NOMO-1 treated with DMSO at 0.1 percent for 48 hours (cell line): ENCODE measurements at regions not wholly inside any gene's neighbourhood (a gene's known extent, or its start where the extent isn't known, plus 50 kb on each side); places are given as distances from the start of the nearest gene placed in this dataset.

Source experiments
- DNase-seq: peaks from one replicate; lab custom pipeline; 2025; ENCODE audit not compliant: unreplicated experiment; lab: John Stamatoyannopoulos, UW

- DNase-seq = no peak
Observed at GRCh38 chr10:120279196-120279595, 177.8 kb upstream of the PLPP4 start.

DNA sequence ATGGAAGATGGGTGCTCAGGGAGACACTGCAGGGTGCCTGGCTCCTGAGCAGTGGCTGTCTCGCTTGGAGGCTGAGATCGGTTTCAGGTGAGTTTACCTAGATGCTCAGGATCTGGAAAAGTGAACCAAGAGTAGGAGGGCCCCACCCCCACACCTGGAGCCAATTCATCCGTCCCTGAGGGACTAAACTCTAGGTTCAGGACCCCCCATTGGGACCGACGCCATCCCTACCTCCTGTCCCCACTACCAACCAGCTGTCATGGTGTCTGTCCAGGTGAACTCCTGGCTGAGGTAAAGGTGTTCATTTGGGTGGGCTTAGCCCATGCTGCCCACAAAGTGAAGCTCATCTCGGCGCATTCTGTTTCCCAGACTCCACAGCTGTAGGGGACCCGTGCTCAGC lies 174.6 kb upstream of the PLPP4 start:
- no peak for DNase-seq

GRCh38 chr10:120282846-120283492 lies 174.1 kb upstream of the PLPP4 start:
- DNase-seq = no peak

DNA sequence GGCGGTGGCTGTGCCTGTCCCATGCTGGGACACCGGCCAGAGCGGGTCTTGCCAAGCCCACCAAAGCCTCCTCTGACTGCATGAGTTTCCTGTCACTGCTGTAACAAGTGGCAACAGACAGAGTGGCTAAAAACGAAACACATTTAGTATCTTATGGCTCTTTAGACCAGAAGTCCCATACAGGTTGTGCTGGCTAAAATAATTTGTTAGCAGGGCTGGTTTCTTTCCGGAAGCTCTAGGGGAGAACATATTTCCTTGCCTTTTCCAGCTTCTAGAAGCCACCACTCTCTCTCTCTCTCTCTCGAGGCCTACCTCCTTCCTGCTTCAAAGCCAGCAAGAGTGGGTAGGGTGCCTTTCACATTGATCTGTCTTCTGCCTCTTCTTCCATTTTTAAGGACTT lies 171.6 kb upstream of the PLPP4 start:
- no peak for DNase-seq

GRCh38 chr10:120286280-120286679 lies 170.7 kb upstream of the PLPP4 start:
- no peak for DNase-seq

DNA sequence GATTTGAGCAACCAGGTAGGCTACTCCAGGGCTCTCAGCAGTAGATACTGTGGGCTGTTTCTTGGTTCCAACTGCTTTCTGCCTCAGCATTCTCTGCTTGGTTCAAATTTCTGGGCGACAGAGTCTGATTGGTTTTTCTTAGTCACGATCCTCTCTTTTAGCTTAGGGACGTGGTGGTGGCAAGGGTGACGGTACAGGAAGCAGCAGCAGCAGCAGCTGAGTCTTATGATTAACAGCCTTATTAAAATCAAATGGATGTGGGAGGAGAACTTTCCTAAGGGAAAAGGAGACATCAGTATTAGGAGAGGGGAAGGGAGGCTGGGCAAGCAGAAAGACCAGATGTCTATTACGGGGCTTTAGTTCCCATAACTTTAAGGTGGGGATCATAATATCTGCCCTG lies 156.5 kb upstream of the PLPP4 start:
- DNase-seq = no peak

- DNase-seq = no peak
Observed at GRCh38 chr10:120308589-120308988, 148.4 kb upstream of the PLPP4 start.

GRCh38 chr10:120313715-120314114 lies 143.3 kb upstream of the PLPP4 start:
- DNase-seq = no peak

- no peak for DNase-seq
Observed at GRCh38 chr10:120314442-120314841, 142.6 kb upstream of the PLPP4 start.

GRCh38 chr10:120318862-120319261 lies 138.2 kb upstream of the PLPP4 start:
- no peak for DNase-seq

DNA sequence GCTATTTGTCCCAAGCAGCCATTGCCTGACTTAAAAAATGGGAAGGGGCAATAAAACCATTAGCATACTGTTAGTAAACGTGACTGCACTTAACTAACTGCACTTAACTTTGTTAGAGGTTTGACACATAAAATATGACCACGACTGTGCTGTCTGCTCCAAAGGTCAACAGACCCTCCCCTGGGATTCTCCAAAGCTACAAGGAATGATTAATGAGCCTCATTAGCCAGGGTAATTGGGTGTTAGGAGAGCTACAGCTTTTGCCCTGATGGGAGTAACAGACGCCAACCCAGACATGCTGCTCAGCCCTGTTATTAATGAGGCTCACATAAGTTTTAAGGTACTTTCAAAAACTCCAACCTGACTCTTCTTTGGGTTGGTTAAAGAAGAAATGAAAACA lies 129.4 kb upstream of the PLPP4 start:
- no peak for DNase-seq

DNA sequence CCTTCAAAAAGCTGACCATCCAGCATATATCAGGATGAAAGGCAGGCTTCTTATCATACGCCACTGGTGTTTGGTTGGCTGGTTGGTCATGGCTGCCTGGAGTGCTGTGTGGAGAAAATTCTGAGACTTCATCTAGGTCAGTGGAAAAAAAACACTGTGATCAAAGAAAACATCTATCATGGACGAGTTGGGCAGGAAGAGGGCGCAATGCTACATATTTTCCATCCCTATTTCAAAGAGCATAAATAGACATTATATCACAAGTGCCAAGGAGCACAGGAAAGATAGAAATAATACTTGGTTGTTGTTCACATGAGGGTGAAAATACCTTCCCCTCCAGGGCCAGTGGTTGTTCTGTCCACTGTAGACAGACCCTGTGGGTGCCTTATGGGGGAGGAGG lies 128.4 kb upstream of the PLPP4 start:
- DNase-seq = no peak

DNA sequence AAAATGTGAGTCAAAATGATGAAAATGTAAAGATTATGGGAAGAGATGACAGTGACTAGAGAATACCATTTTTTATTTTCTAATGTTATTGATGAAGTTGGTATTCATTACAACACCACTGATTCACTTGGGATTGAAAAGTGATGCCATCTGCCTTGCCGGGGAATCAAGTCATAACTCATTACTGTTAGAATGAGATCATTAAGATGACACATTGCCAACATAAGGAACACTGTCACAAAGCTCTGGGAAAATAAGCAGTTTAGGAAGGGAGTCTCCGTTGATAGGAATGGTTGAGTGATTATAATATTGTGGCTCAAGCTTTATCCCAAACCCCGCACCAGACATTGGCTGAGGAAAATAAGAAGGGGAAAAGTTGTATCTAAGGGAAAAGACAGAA lies 121.5 kb upstream of the PLPP4 start:
- DNase-seq = no peak

DNA sequence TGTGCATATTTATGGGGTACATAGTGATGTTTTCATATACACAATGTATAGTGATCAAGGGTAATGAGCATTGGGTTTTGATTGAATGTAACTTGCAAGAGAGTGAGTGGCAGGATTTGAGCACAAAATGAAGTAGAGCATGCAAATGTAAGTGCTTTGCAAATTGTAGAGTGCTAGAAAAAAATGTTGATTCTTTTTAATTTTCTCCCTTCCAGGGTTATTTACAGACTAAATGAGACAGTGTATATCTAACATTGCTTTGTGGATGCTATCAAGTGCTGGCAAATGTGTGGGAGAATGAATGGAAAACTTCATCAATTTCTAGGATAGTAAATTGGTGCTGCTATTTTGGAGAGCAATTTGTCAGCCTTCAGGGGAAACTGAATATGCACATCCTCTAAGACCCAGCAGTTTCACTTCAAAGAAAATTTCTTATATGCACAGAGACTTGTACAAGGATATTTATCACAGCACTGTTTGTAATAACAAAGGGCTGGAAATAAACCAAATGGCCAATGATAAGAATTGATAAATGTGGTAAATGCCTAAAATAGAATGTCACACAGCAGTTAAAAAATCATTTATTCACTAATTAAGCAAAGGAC lies 120.6 kb upstream of the PLPP4 start:
- no peak for DNase-seq

GRCh38 chr10:120336911-120337540 lies 120.0 kb upstream of the PLPP4 start:
- DNase-seq = peak; percentile 12

DNA sequence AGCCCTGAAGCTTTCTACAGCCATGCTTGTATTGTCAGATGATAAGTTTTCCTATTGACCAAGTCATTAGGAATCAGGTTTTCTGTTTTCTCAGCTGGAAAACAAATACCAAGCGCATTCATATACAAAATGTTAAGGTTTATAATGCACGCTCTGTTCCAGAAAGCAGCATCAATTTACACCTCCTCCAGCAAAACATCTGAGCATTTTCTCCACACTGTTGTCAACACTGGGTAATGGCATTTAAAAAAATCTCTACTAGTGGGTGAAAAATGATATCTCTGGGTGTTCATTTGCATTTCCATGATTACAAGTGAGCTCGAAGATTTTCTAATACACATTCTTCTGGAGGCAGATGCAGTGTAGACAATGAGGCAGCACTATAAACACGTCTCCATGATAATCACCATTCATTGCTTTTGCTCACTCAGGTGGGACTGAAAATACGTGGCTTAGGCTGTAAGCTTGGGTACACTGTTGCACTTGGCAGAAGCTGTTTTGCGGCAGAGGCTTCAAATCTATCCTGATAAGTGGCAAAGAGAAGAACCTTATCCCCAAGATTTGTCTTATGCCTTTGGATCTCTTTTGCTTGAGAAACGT lies 114.8 kb upstream of the PLPP4 start:
- DNase-seq = no peak

DNA sequence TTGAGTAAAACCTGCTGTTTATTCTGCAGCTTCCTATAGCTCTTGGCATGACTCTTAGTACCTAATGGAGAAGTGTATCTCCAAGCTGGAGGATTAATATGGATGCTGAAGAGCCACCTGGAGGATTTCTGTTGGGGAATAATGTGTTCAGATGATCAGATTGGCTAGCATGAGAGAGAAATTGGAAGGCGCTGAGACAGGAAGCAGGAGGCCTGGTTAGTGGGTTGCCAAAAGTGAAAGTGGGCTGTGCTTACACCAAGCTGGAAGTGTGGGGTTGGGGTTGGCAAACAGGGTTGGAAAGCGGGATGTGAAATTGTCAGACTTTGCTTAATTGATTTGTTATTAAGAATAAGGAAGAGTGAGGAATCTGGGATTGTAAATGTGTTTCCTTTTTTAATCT lies 111.8 kb upstream of the PLPP4 start:
- no peak for DNase-seq

- DNase-seq = no peak
Observed at GRCh38 chr10:120347644-120348043, 109.4 kb upstream of the PLPP4 start.

DNA sequence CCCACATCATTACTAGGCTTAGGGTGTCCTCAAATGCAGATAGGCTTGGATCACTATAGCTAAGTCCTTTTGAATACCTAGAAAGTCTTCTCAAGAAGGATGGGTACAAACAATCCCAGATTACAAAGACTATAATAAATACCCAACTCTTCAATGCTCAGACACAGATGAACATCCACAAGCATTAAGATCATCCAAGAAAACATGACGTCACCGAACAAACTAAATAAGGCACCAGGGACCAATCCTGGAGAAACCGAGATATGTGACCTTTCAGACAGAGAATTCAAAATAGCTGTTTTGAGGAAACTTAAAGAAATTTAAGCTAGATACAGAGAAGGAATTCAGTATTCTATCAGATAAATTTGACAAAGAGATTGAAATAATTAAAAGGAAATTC lies 108.0 kb upstream of the PLPP4 start:
- no peak for DNase-seq

- DNase-seq = no peak
Observed at GRCh38 chr10:120355425-120355824, 101.6 kb upstream of the PLPP4 start.

DNA sequence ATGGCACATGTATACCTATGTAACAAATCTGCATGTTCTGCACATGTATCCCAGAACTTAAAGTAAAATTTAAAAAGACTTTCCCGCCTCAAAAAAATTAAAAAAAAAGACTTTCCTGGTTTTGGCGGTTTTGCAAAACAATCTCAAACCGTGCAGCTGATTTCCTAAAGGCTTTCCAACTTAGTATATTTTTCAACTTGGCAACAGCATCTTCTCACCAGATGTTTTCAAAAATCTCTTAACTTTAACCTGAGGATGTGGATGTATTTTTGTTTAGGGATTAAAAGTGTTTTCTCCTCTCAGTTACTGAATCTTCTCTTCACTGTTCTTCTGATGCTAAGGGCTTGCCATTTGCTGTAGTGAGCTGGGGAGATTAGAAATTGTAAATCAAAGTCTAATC lies 96.5 kb upstream of the PLPP4 start:
- no peak for DNase-seq

DNA sequence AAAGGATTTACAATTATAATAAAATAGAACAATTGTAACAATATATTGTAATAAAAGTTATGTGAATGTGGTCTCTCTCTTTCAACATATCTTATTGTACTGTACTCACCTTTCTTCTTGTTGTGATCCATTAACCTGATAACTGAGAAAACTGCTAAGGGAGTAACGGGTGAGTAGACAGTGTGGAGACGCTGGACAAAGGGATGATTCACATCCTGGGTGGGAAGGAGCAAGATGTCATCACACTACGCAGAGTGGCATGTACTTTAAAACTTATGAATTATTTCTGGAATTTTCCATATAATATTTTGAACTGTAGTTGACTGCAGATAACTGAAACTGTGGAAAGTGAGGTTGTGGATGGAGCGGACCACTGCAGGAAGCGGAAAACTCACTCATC lies 91.2 kb upstream of the PLPP4 start:
- no peak for DNase-seq
